HG03521 (cell line): ENCODE measurements at regions not wholly inside any gene's neighbourhood (a gene's known extent, or its start where the extent isn't known, plus 50 kb on each side); places are given as distances from the start of the nearest gene placed in this dataset.
"Not testable (repeated sequence)": the region's sequence is repeated elsewhere in the genome, so short reads cannot be mapped to it uniquely, and the experiment has no call there.

Experiments used
- ATAC-seq: cut with Tn5 transposase; IDR thresholded peaks from one replicate; pipeline ENCODE4 v1.9.1; 2021; ENCODE audit warnings: mild to moderate bottlenecking, moderate library complexity; ENCODE audit not compliant: unreplicated experiment

- ATAC-seq: no peak
Observed at GRCh38 chr10:33626798-33627466, 292.5 kb upstream of the NRP1 start.

GRCh38 chr10:33623669-33624068 lies 289.2 kb upstream of the NRP1 start:
- no peak for ATAC-seq

GRCh38 chr10:33621101-33621500 lies 286.6 kb upstream of the NRP1 start:
- no peak for ATAC-seq

- no peak for ATAC-seq
Observed at GRCh38 chr10:33618196-33618595, 283.7 kb upstream of the NRP1 start.

GRCh38 chr10:33617381-33618080 lies 283.1 kb upstream of the NRP1 start:
- no peak for ATAC-seq

- no peak for ATAC-seq
Observed at GRCh38 chr10:33616956-33617355, 282.5 kb upstream of the NRP1 start.

GRCh38 chr10:33612551-33612950 lies 278.1 kb upstream of the NRP1 start:
- no peak for ATAC-seq

GRCh38 chr10:33612116-33612515 lies 277.6 kb upstream of the NRP1 start:
- no peak for ATAC-seq

GRCh38 chr10:33611423-33611822 lies 277.0 kb upstream of the NRP1 start:
- ATAC-seq: no peak

- ATAC-seq: no peak
Observed at GRCh38 chr10:33609546-33609945, 275.1 kb upstream of the NRP1 start.

GRCh38 chr10:33602278-33602677 lies 267.8 kb upstream of the NRP1 start:
- no peak for ATAC-seq

- no peak for ATAC-seq
Observed at GRCh38 chr10:33600381-33600780, 265.9 kb upstream of the NRP1 start.

- no peak for ATAC-seq
Observed at GRCh38 chr10:33596422-33596821, 262.0 kb upstream of the NRP1 start.

GRCh38 chr10:33594475-33594874 lies 260.0 kb upstream of the NRP1 start:
- ATAC-seq: no peak

GRCh38 chr10:33588974-33589600 lies 254.6 kb upstream of the NRP1 start:
- no peak for ATAC-seq

GRCh38 chr10:33584596-33584995 lies 250.1 kb upstream of the NRP1 start:
- ATAC-seq: not testable (repeated sequence)

- no peak for ATAC-seq
Observed at GRCh38 chr10:33579996-33580395, 245.5 kb upstream of the NRP1 start.

- no peak for ATAC-seq
Observed at GRCh38 chr10:33573606-33574005, 239.1 kb upstream of the NRP1 start.

- ATAC-seq: no peak
Observed at GRCh38 chr10:33571616-33572015, 237.1 kb upstream of the NRP1 start.

GRCh38 chr10:33570495-33570894 lies 236.0 kb upstream of the NRP1 start:
- no peak for ATAC-seq

GRCh38 chr10:33569702-33570101 lies 235.2 kb upstream of the NRP1 start:
- ATAC-seq: no peak

- no peak for ATAC-seq
Observed at GRCh38 chr10:33566426-33566825, 232.0 kb upstream of the NRP1 start.
